GM21423 (cell line): ENCODE measurements at regions not wholly inside any gene's neighbourhood (a gene's known extent, or its start where the extent isn't known, plus 50 kb on each side); places are given as distances from the start of the nearest gene placed in this dataset.

Experiments used
- ATAC-seq: cut with Tn5 transposase; IDR thresholded peaks from one replicate; pipeline ENCODE4 v1.9.1; 2021; ENCODE audit warnings: mild to moderate bottlenecking, moderate library complexity; ENCODE audit not compliant: unreplicated experiment

DNA sequence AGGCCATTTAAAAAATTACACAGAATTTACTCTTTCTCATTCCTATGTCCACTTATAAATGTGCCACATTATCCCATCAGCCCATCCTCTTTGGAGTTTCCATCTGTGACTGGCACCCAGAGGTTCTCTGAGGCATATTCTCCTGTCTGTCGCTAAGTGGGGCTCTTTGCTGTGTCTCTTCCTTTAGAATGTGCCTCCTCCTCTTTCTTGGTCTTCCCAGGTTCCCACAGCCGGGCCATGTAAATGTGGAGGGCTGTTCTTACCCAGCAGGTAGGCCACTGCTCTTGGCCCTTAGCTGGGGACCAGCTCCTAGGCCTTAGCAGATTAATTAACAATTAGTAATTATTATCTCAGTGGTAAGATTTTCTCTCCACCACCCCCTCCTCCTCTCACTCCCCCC, 167.0 kb downstream of the INSIG2 start:
- no peak for ATAC-seq

DNA sequence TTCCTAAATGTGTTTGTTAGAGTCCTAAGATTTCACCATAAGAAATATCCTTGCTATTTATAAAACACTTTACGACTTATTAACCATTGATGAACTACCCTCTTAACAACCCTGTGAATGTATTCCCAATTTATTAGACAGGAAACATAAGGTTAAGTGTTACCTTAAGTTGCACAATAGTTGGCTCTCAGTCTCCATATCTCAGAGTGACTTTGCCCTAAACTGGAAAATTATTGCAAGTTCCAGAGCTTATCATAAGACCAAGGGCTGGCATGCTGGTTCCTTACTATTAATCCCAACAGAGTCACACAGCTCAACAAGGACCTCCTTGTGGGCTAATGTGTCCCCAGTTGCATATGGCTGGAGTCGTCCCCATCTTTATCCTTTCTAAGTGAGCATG, 165.8 kb downstream of the INSIG2 start:
- no peak for ATAC-seq

DNA sequence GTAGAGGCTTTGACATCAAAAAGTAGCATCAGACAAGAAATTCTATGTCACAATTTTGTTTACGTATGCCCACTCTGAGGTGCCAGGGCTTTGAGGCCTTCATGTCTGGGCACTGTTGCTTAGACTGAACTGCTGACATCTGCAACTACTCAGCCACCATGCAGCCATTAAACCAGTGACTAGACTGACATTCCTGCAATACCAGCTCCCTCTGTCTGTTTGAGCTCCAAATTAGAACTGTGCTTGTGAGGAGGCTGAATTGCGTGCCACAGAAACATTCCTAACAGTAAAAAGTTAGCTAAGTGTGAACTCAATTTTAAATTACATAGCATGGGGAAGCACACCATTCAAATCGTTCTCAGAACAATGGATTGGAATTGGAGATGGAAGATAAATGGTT, 163.2 kb downstream of the INSIG2 start:
- ATAC-seq = no peak

DNA sequence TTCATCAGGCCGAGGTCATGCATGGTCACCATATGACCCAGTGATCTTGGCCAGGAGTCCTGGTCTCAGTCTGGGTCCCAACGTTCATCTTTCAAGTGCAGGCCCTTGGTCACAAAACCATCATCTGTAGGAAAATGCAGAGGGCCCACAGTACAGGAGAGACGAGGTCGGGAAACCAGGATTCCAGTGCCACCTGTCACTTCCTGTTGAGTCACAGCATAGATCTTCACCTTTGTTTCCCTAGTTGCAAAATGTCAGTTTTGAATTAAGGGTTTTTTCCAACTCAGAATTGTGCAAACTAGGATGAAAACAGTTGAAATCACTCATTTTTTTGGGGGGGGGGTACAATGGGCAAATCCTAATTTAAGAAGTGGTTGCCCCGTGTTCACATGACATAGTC, 162.2 kb downstream of the INSIG2 start:
- ATAC-seq = no peak

DNA sequence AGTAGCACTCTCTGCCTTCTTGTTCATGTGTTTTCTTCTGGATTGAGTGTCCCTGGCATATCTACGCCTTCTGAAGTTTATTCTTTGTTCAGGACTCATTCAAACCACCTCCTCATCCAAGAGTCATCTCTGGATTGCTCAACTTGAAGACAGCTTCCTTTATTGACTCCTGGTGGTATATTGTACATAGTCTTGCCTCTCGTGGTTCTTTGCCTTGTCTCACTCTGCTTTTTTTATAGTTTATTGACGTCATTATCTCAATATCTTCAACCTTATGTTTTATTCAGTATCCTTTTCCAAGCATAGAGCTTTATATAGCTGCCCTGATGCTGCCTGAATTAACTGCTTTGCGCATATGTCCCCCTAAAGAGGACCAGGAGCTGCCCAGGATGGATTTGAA, 161.7 kb downstream of the INSIG2 start:
- peak; percentile 8 for ATAC-seq

DNA sequence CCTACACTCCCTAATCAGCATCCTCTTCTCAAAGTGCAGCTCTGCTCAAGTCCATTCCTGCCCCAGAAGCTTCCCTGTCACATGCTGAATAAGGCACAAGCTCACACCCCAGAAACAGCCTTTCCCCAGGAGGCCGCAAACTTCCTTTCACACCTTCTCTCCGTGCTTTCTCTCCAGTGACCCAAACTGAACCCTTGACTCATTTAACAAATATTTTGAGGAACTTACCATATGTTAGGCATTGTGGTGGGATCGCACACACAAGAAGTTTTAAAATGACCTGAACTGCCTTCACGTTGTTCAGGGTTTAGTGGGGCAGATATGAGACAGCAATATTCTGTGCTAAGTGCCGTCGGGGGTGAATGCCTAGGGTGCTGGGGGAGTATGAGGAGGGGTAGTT, 161.3 kb downstream of the INSIG2 start:
- ATAC-seq = peak; percentile 57

DNA sequence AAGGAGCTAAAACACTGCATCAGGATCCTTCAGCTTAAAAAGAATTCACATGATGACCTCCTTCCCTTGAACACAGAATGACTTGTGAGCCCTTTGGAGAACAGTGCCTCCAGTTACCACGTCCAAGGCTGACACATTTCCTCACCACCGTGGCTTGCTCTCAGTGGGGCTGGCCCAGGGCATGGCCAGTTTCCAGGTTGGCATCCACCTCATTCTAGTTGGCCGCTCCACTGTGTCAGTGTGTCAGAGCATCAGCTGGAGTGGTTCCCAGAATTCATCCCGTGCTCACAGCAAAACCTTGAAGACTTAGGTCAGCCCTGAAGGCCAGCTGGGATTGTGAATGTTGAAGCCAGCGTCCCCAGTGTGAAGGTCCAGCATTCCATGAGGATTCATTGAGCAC, 158.5 kb downstream of the INSIG2 start:
- no peak for ATAC-seq

DNA sequence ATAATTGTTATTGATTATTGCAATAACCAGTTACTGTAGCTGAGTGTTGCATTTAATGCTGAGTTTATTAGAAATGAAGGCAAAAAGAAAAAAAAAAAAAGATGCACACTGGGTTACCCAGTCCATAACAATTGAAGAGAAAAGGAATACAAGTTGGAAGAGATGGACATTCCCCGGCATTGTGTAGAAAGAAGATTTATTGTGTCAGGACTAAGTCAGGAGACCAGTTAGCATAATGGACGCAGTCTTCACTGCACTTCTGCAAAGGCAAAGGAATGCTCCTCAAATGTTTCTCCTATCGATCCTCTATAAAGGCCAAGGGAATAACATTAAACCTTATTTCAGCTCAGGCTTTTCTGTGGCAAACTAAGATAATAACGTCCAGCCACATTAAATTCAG, 157.8 kb downstream of the INSIG2 start:
- no peak for ATAC-seq

DNA sequence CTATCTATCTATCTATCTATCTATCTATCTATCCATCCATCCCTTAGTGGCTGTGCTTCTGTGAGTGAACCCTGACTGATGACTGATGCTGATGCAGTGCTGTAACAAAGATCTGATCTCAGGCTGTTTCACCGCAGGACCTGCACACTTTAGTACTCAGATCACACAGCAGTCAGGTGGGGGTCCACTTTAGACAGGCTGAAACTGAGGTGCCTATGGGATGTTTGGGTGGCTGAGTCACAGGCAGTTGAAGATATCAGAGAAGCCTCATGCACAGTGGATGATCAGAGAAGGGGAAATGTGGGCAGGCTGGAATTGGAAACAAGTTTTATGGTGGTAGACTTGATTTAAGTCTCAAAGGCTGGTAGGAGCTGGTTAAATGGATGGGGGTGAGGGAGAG, 156.4 kb downstream of the INSIG2 start:
- ATAC-seq = no peak

DNA sequence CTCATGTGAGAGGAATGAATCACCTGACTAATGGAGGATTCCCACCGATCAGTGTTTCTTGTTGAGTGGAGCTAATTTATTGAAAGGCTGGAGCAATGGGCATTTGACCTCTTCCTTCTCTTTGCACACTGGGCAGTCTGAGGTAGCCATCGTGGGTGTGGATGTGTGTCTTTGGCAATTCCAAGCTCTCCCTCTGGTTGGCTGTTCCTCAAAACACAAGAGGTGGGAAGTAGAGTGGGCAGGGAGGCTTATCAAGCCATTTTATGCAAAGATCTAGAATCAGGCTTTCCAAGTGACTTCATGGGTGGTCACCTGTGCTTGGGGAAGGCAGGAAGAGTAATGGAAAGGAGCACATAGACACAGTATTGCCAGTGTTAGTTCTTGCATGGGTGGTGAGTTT, 154.8 kb downstream of the INSIG2 start:
- no peak for ATAC-seq

DNA sequence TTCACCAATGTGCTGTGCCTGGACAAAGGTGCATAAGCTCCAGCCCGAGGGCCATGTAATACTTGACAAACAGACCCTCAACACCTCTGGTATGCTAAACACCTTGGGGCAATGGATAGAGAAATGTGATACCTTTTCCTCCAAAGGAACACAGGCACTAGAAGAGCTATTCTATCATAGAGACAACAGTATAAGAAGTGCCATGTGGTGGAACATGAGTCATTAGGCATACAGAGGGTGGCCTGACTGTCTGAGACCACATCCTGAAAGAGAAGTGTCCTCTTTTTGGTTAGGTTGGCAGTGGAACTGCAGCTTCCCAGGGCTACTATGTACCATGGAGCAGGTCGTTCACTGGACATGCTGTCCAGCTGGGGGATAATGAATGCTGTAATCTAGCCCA, 153.9 kb downstream of the INSIG2 start:
- peak; percentile 50 for ATAC-seq

DNA sequence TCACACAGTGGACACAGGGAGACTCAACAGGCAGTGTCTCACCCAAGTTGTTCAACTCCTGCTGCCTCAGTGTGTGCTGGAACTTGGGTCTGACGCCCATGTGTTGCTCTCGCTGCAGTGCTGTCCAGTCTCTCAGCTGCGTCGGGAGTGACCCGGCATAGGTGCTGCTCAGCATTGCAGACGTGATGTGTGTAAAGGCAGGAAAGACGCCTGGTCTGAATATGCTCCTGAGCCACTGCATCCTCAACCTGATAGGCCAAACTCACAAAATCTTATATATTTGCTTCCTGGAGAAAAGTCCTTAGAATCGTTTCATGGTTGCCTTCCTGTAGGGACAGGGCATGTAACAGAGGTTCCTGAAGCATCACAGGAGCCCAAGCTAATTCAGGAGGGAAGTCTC, 152.9 kb downstream of the INSIG2 start:
- ATAC-seq = no peak

DNA sequence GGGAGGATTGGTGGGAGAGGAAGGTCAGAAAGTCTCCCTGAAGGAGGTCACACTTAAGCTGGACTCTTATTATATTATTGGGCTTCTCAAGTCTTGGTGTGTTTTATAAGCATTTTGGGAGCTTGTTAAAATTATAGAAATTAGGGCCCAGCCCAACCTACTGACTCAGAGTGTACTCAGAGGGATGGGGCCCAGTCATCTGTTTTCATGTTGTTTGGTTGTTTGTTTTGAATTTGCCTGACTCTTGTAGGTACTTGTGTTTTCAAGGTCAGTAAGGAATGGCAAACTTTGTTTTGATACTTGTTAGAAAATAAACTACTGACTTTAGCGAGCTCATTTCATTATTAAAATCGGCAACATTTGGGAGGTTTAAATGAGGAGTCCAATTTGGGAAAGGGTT, 152.0 kb downstream of the INSIG2 start:
- ATAC-seq = no peak

DNA sequence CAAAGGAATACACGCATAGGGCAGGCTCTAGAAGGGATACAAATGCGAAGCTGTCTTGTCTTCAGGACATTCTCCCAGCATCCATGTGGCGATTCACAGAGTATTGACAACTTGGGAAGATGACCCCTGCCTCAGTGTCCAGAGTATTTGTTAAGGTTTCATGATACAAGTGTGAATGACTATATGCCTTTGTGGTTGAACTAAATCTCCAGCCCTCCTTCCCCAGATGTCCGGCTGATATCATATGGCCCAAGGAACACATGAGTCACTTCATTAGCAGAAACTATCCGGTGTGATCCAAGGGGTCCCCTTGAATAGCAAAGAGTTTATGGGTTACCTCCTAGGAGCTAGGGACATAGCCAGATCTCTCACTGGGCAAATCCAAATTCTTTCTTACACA, 151.0 kb downstream of the INSIG2 start:
- no peak for ATAC-seq

DNA sequence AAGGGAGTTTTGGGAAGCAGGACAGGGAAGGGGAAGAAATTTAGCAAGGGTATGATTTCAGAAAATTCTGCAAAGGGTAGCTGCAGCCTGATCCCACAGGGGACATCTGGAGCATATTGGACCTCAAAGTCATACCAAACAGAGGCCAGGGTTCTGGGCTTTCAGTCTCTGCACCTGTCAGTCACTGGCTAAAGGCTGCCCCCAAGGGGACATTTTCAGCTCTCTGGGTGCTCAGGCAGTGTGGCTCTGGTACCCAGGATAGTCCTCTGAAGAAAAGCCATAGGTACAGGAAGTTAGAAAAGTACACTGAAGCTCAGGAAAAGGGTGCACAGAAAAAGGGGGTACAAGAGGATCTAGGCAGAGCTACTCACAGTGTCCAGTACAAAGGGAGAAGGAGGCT, 149.2 kb downstream of the INSIG2 start:
- no peak for ATAC-seq

DNA sequence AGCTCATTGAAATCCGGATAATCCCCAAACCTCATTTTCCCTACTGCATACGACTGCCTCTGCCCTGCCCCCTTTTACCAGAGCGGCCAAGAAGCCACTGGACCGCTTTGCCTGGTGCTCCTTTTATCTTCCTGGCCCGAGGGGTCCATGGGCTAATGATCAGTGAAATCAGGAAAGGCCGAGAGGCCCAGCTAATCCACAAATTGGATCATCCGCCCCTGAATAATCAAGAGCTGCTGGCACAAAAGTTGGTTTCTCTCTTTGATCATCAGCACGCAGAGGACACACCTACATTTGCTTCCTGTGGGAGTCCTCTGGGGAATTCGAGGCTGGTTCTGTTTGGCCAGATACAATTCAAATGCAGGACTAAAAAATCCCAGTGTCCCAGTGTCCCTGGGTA, 144.5 kb downstream of the INSIG2 start:
- no peak for ATAC-seq

DNA sequence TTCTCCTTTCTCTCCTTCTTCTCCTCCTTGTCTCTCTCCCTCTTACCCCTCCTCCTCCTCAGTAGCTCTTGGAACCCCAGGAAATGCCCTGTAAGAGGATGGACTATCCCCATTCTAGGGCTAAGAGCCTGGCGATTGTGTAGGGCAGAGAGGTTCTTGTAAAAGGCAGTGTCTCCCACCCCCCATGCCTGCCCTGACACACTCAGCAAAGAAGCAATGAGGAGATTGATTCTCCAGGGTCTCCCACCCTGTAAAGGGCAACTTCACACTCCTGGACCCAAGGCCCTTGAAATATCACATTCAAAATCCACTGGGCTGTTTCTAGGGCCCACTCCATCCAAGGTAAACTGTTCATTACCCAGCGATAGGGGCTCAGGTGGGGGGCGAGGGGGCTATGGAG, 144.1 kb downstream of the INSIG2 start:
- no peak for ATAC-seq

DNA sequence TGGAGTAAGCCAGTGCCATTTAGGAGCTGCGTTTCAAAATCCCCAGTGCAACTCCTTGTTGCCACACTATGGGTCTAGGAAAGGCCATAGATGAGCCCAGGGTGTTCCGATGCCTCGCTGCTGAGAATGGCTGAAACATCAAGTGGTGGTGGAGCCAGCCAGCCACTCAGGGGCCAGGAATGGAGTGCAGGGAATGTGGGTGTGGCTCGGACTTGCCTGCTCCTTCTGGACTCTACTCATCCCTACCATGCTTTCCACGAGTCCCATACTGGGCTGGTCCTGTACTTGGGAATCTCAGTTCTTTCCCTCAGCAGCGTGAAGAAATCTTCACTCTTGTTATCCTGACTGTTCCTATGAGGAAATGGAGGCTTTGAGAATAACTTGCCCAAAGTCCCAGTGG, 143.5 kb downstream of the INSIG2 start:
- ATAC-seq = no peak

DNA sequence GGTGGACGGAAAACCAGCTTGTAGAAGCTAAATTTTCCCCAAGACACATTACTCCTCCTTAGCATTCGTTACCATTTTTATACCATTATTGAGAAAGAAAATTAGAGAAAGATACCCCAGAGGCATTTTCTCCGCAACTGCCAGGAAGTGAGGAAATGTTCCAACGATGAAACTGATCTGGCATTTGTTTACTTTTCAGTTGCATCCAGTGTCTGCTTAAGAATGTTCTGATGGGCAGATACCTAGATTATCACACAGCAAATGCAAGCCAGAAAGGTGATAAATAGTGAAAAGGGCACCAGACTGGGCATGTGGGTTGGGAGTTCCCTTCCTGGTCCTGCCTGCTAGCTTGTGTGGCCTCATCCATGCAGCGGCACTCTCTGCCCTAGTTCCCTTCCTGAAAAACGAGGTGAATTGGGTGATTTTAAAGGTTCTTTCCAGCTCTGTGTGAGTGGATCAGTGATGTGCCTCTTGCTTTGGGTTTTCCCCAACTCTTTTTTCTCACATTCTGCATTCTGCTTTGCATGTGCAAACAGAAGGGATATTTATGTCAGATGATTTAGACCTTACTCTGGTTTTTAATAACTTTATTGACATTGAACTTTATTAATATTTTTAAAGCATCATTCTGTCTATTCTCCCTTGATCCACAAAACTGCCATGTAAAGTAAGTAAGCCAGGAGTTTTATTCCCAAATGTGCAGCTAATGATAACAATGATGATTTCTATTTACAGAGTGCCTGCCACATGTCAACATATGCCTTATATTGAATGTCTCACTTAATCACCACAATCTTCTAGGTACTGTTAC, 139.6 kb downstream of the INSIG2 start:
- no peak for ATAC-seq

DNA sequence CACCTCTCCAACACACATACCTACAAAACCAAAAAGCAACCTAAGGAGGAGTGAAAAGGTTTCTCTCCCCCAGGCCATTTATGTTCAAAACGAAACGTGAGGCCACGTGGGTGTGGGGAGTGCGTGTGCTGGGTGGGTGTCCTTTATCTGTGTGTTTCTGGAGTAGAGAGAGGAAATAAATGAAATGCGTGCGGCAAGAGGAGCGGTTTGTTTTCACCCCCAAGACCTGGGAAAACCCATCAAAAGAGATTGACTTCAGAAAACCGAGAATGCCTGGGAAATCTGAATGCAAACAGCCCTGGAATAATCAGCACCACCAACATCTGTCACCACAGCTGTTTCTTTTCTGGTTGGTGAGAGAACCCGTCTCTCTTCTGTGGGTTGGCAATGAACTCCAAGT, 137.4 kb downstream of the INSIG2 start:
- ATAC-seq = no peak

DNA sequence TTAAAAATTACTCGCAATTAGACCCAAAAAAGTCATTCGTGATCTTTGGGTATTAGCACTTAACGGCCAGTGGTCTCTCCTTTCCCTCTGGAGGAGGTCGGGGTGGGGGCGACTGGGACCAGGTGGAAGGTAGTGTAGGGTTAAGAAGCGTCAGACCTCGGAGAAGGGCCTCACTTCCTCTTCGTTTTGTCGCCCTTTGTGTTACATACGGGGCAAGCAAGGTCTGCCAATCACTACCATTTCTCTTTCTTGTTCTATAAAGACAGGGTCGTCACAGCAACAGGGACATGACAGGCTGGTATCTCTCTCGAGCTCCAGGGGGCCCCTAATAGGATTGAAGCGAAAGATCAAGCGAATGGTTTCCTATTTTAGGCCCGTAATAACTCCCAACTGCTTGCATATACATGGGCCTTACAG, 136.6 kb downstream of the INSIG2 start:
- no peak for ATAC-seq

DNA sequence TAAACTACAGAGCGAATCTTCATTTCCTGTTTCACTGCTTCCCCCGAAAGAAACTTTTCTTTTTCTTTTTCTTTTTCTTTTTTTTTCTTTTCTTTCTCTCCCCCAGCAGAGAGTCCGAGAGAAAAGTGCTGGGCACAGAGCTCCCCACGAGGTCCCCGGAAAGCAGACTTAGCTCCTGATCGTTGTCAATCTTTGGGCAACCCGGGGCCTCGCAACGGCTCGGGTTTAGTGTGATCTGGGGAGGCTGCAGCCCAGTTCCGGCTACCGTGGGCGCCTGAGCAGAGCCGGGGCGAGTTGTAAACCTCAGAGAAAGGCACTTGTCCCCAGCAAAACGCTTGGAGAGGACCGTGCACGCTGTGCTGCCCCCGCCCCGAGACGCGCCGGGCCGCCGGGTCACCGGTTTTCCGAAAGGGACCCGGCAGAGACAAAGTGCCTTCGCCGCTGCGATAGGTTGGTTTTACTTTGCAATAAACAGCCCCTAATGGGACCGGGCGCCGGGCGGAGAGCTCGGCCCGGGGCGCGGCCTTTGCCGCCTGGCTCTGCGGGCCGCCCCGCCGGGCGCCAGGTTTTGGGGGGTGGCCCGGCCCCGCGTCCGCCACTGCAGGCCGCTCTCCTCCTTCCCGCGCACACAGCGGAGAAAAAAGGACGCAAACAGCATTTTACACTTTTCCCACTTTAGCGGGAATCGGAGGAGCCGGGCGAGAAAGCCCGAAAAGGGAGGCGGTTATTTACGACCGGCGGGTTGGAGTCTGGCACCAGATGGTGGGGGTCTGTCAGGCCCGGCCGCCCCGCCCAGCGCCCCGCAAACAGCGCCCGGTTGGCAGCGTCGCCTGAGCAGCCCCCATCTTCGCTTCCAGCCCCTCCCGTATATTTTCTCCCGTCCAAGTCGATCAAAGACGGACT, 136.0 kb downstream of the INSIG2 start:
- ATAC-seq = peak; percentile 48
